Peyer's patch (tissue), 4 donors: ENCODE measurements at regions not wholly inside any gene's neighbourhood (a gene's known extent, or its start where the extent isn't known, plus 50 kb on each side); places are given as distances from the start of the nearest gene placed in this dataset.

Experiments
- POLR2A ChIP-seq, 2 donors: fragments of 450-650 bp; IDR thresholded peaks; one replicate each; pipeline ENCODE4 v1.5.1; 2017; ENCODE audit warnings: antibody characterized with exemption in 2 of 2, mild to moderate bottlenecking in 2 of 2, moderate library complexity in 2 of 2
- TF ChIP-seq, protein P1 (sequence below), 6 experiments: fragments of 450-650 bp in 4 of 6; fragments of 200-600 bp in 2 of 6; sonication (generic) in 1 of 6; IDR thresholded peaks; one replicate each; pipeline ENCODE4 v1.5.1; 2017 to 2019; ENCODE audit warnings: antibody characterized with exemption in 6 of 6, mild to moderate bottlenecking in 3 of 6, moderate library complexity in 1 of 6

DNA sequence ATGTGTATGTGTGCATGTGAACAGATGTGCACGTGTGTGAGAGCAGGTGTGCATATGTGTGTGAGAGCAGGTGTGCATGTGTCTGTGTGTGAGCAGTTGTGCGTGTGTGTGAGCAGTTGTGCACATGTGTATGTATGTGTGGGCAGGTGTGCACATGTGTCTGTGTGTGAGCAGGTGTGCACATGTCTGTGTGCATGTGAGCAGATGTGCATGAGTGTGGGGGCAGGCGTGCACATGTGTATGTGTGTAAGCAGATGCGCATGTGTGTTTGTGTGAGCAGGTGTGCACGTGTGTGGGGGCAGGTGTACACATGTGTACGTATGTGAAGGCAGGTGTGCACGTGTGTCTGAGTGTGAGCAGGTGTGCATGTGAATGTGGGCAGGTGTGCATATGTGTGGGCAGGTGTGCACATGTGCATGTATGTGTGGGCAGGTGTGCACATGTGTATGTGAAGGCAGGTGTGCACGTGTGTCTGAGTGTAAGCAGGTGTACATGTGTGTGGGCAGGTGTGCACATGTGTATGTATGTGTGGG is 66.5 kb upstream of the LRPAP1 start:
- TF ChIP-seq, protein P1, sequence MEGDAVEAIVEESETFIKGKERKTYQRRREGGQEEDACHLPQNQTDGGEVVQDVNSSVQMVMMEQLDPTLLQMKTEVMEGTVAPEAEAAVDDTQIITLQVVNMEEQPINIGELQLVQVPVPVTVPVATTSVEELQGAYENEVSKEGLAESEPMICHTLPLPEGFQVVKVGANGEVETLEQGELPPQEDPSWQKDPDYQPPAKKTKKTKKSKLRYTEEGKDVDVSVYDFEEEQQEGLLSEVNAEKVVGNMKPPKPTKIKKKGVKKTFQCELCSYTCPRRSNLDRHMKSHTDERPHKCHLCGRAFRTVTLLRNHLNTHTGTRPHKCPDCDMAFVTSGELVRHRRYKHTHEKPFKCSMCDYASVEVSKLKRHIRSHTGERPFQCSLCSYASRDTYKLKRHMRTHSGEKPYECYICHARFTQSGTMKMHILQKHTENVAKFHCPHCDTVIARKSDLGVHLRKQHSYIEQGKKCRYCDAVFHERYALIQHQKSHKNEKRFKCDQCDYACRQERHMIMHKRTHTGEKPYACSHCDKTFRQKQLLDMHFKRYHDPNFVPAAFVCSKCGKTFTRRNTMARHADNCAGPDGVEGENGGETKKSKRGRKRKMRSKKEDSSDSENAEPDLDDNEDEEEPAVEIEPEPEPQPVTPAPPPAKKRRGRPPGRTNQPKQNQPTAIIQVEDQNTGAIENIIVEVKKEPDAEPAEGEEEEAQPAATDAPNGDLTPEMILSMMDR (IDR thresholded peaks at IDR 0.05), result no peak
- no peak for TF ChIP-seq POLR2A (IDR thresholded peaks at IDR 0.05)
